Osteocyte (in vitro differentiated cells): ENCODE measurements at regions not wholly inside any gene's neighbourhood (a gene's known extent, or its start where the extent isn't known, plus 50 kb on each side); places are given as distances from the start of the nearest gene placed in this dataset.

Source experiments
- DNase-seq: peaks from one replicate; pipeline ENCODE4 v3.0.0; 2021; ENCODE audit warnings: mixed read lengths; ENCODE audit not compliant: unreplicated experiment; ENCODE audit errors: extremely low spot score
- H3K27ac Mint-ChIP-seq: one replicate; pipeline ENCODE4 v1.8.0; 2021; ENCODE audit warnings: mild to moderate bottlenecking, mixed read lengths; ENCODE audit not compliant: unreplicated experiment
- H3K27me3 Mint-ChIP-seq: one replicate; pipeline ENCODE4 v1.8.0; 2021; ENCODE audit warnings: mixed read lengths; ENCODE audit not compliant: unreplicated experiment
- H3K36me3 Mint-ChIP-seq: one replicate; pipeline ENCODE4 v1.8.0; 2021; ENCODE audit warnings: mixed read lengths; ENCODE audit not compliant: unreplicated experiment
- H3K4me1 Mint-ChIP-seq: one replicate; pipeline ENCODE4 v1.8.0; 2021; ENCODE audit warnings: mixed read lengths; ENCODE audit not compliant: unreplicated experiment
- H3K4me3 Mint-ChIP-seq: one replicate; pipeline ENCODE4 v1.8.0; 2021; ENCODE audit warnings: mild to moderate bottlenecking, moderate library complexity, mixed read lengths; ENCODE audit not compliant: unreplicated experiment
- H3K9me3 Mint-ChIP-seq: one replicate; pipeline ENCODE4 v1.8.0; 2021; ENCODE audit warnings: mixed read lengths; ENCODE audit not compliant: unreplicated experiment
- CTCF ChIP-seq: fragments of 200-600 bp; sonication (generic); IDR thresholded peaks from 2 replicates; pipeline ENCODE4 v1.5.0; 2021; ENCODE audit warnings: antibody characterized with exemption, mild to moderate bottlenecking, moderate library complexity

- TF ChIP-seq CTCF: no peak
- H3K36me3 Mint-ChIP-seq: no peaks in the 10 kb centered on the region
- DNase-seq: no peak
- H3K9me3 Mint-ChIP-seq: peaks cover 3% of the 10 kb centered on the region
- H3K4me1 Mint-ChIP-seq: peaks cover 7% of the 10 kb centered on the region
- peaks cover 18% of the 10 kb centered on the region for H3K27me3 Mint-ChIP-seq
- no peak overlapping the region for H3K4me3 Mint-ChIP-seq
- no peak overlapping the region for H3K27ac Mint-ChIP-seq
Measured at GRCh38 chr4:144461906-144462305, 184.1 kb upstream of the HHIP start.

- Mint-ChIP-seq H3K9me3 (peaks cover 7% of the 10 kb centered on the region), H3K36me3 (no peaks in the 10 kb centered on the region), H3K27ac (no peak overlapping the region), H3K27me3 (peaks cover 8% of the 10 kb centered on the region), H3K4me3 (no peak overlapping the region), H3K4me1 (peaks cover 7% of the 10 kb centered on the region)
- no peak for DNase-seq
- no peak for TF ChIP-seq CTCF
Measured at GRCh38 chr4:144463236-144463635, 182.7 kb upstream of the HHIP start.

- Mint-ChIP-seq H3K36me3 (no peaks in the 10 kb centered on the region), H3K27me3 (peaks cover 6% of the 10 kb centered on the region), H3K4me1 (peaks cover 7% of the 10 kb centered on the region), H3K27ac (no peak overlapping the region), H3K4me3 (no peak overlapping the region), H3K9me3 (peaks cover 7% of the 10 kb centered on the region)
- no peak for DNase-seq
- no peak for TF ChIP-seq CTCF
Measured at GRCh38 chr4:144463896-144464295, 182.1 kb upstream of the HHIP start.

GRCh38 chr4:144465546-144465945, 180.4 kb upstream of the HHIP start:
- DNase-seq: no peak
- Mint-ChIP-seq H3K9me3 (peaks cover 7% of the 10 kb centered on the region), H3K4me3 (no peak overlapping the region), H3K27me3 (peaks cover 6% of the 10 kb centered on the region), H3K36me3 (no peaks in the 10 kb centered on the region), H3K4me1 (peaks cover 7% of the 10 kb centered on the region), H3K27ac (no peak overlapping the region)
- no peak for TF ChIP-seq CTCF

GRCh38 chr4:144480068-144480467, 165.9 kb upstream of the HHIP start:
- Mint-ChIP-seq H3K27me3 (no peaks in the 10 kb centered on the region), H3K9me3 (peaks cover 42% of the 10 kb centered on the region), H3K4me3 (no peak overlapping the region), H3K36me3 (no peaks in the 10 kb centered on the region), H3K27ac (no peak overlapping the region), H3K4me1 (no peaks in the 10 kb centered on the region)
- TF ChIP-seq CTCF: no peak
- DNase-seq: no peak
